ENCODE measurements at regions not wholly inside any gene's neighbourhood (a gene's known extent, or its start where the extent isn't known, plus 50 kb on each side); places are given as distances from the start of the nearest gene placed in this dataset.

- no peak for TF ChIP-seq PBX3 (IDR thresholded peaks at IDR 0.05)
- no peak for TF ChIP-seq GATA2 (CRISPR knock-in tag; IDR thresholded peaks at IDR 0.05)
- TF ChIP-seq RCOR1 (IDR thresholded peaks at IDR 0.05; ENCODE audit: low read length): no peak
- TF ChIP-seq CTCF (IDR thresholded peaks at IDR 0.05): no peak
- no peak for TF ChIP-seq MAX (IDR thresholded peaks at IDR 0.05; ENCODE audit: low read depth)
- TF ChIP-seq GABPA (IDR thresholded peaks at IDR 0.05; ENCODE audit: low read depth): no peak
- TF ChIP-seq CHD2 (IDR thresholded peaks at IDR 0.05; ENCODE audit: low read length, partially characterized antibody): no peak
- TF ChIP-seq JUND (IDR thresholded peaks at IDR 0.05): no peak
- no peak for TF ChIP-seq TAF1 (IDR thresholded peaks at IDR 0.05; ENCODE audit: borderline replicate concordance, low read depth, low read length)
- TF ChIP-seq TEAD4 (IDR thresholded peaks at IDR 0.05; ENCODE audit: borderline replicate concordance, insufficient read depth): no peak
- TF ChIP-seq RFX5 (IDR thresholded peaks at IDR 0.05; ENCODE audit: low read length): no peak
Measured at GRCh38 chr16:13324851-13325250, 423.5 kb downstream of the SHISA9 start (continued).

- POLR2A ChIA-PET: no interaction called here
- H3K79me2 ChIP-seq (ENCODE audit: insufficient read depth): no peaks in the 10 kb centered on the region
- H3F3A ChIP-seq (replicated peaks; ENCODE audit: insufficient read depth): no peaks in the 10 kb centered on the region
- no peaks in the 10 kb centered on the region for H4K20me1 ChIP-seq (ENCODE audit: insufficient read depth)
- no peak overlapping the region for H3K4me3 ChIP-seq (ENCODE audit: low read depth in 2 of 2, low read length in 1 of 2)
- no peak overlapping the region for H2AFZ ChIP-seq (ENCODE audit: low read depth)
- H3K27ac ChIP-seq (ENCODE audit: low read depth in 2 of 2, low read length in 1 of 2): no peak overlapping the region
- TF ChIP-seq IRF3 (IDR thresholded peaks at IDR 0.05; ENCODE audit: low read depth, low read length) (no peak), JUND (IDR thresholded peaks at IDR 0.05) (no peak), MXI1 (IDR thresholded peaks at IDR 0.05; ENCODE audit: low read depth, low read length) (no peak), MEF2A (IDR thresholded peaks at IDR 0.05; ENCODE audit: borderline replicate concordance, low read depth) (no peak), TAF1 (IDR thresholded peaks at IDR 0.05; ENCODE audit: borderline replicate concordance, low read depth, low read length) (no peak), TCF12 (IDR thresholded peaks at IDR 0.05) (no peak), RXRA (IDR thresholded peaks at IDR 0.05; ENCODE audit: borderline replicate concordance, low read depth) (no peak), RFX5 (IDR thresholded peaks at IDR 0.05; ENCODE audit: low read length) (no peak), CTCF (IDR thresholded peaks at IDR 0.05) (no peak), USF2 (IDR thresholded peaks at IDR 0.05; ENCODE audit: borderline replicate concordance, low read depth, low read length) (no peak)
- H3K4me2 ChIP-seq: no peak overlapping the region
- CTCF ChIA-PET: no interaction called here
- 3% methylated on average over 5 of the region's 5 CpGs for WGBS (ENCODE audit: low lambda C conversion rate)
- H3K9me2 ChIP-seq: no peaks in the 10 kb centered on the region
- no peak overlapping the region for H3K9ac ChIP-seq
- H3K36me3 ChIP-seq (replicated peaks in 1 of 2; ENCODE audit: control insufficient read depth in 1 of 2, insufficient read depth in 2 of 2, low read length in 1 of 2): no peaks in the 10 kb centered on the region
- H3K27me3 ChIP-seq (ENCODE audit: insufficient read depth): no peaks in the 10 kb centered on the region
- no peak for DNase-seq
- no peaks in the 10 kb centered on the region for H3K4me1 ChIP-seq (ENCODE audit: control insufficient read depth in 1 of 2, insufficient read depth in 2 of 2, low read depth in 1 of 2, low read length in 1 of 2)
- no peaks in the 10 kb centered on the region for H3K9me3 ChIP-seq
Measured at GRCh38 chr16:13325396-13325795, 424.0 kb downstream of the SHISA9 start.

Data from SK-N-SH (cell line).